NCI-H2196 treated with DMSO at 0.1 percent for 48 hours (cell line): ENCODE measurements at regions not wholly inside any gene's neighbourhood (a gene's known extent, or its start where the extent isn't known, plus 50 kb on each side); places are given as distances from the start of the nearest gene placed in this dataset.
"Not testable (repeated sequence)": the region's sequence is repeated elsewhere in the genome, so short reads cannot be mapped to it uniquely, and the experiment has no call there.

Experiments
- DNase-seq: peaks from one replicate; lab custom pipeline; 2025; ENCODE audit not compliant: unreplicated experiment; lab: John Stamatoyannopoulos, UW

- DNase-seq = no peak
Observed at GRCh38 chr4:36587909-36588472, 306.6 kb downstream of the DTHD1 start.

GRCh38 chr4:36590343-36590742 lies 308.9 kb downstream of the DTHD1 start:
- no peak for DNase-seq

GRCh38 chr4:36601864-36602495 lies 320.6 kb downstream of the DTHD1 start:
- DNase-seq = no peak

GRCh38 chr4:36609661-36610060 lies 328.2 kb downstream of the DTHD1 start:
- DNase-seq = no peak

GRCh38 chr4:36610628-36611027 lies 329.2 kb downstream of the DTHD1 start:
- DNase-seq = no peak

- DNase-seq = not testable (repeated sequence)
Observed at GRCh38 chr4:36613142-36613541, 331.7 kb downstream of the DTHD1 start.

GRCh38 chr4:36614011-36614410 lies 332.6 kb downstream of the DTHD1 start:
- DNase-seq = no peak

GRCh38 chr4:36618102-36618501 lies 336.7 kb downstream of the DTHD1 start:
- no peak for DNase-seq

GRCh38 chr4:36624030-36624429 lies 342.6 kb downstream of the DTHD1 start:
- no peak for DNase-seq

- no peak for DNase-seq
Observed at GRCh38 chr4:36638273-36638811, 356.9 kb downstream of the DTHD1 start.

- DNase-seq = no peak
Observed at GRCh38 chr4:36640876-36641275, 359.5 kb downstream of the DTHD1 start.

- DNase-seq = no peak
Observed at GRCh38 chr4:36651253-36651652, 369.8 kb downstream of the DTHD1 start.

GRCh38 chr4:36652857-36653256 lies 371.4 kb downstream of the DTHD1 start:
- DNase-seq = no peak

- no peak for DNase-seq
Observed at GRCh38 chr4:36665985-36666527, 384.6 kb downstream of the DTHD1 start.

GRCh38 chr4:36675436-36675835 lies 394.0 kb downstream of the DTHD1 start:
- no peak for DNase-seq

GRCh38 chr4:36676139-36677050 lies 395.0 kb downstream of the DTHD1 start:
- DNase-seq = no peak

GRCh38 chr4:36677112-36677511 lies 395.7 kb downstream of the DTHD1 start:
- no peak for DNase-seq

- DNase-seq = no peak
Observed at GRCh38 chr4:36677874-36678273, 396.5 kb downstream of the DTHD1 start.

GRCh38 chr4:36687681-36688080 lies 406.3 kb downstream of the DTHD1 start:
- DNase-seq = no peak

- DNase-seq = no peak
Observed at GRCh38 chr4:36692586-36692985, 411.2 kb downstream of the DTHD1 start.

GRCh38 chr4:36702245-36702644 lies 420.8 kb downstream of the DTHD1 start:
- no peak for DNase-seq
